WTC11 (cell line): ENCODE measurements at regions not wholly inside any gene's neighbourhood (a gene's known extent, or its start where the extent isn't known, plus 50 kb on each side); places are given as distances from the start of the nearest gene placed in this dataset.

Source experiments
- ATAC-seq: fragments of 200-7000 bp; cut with Tn5 transposase; 2 replicates; pipeline ENCODE4 v1.10.0; 2021; ENCODE audit warnings: mild to moderate bottlenecking, moderate library complexity
- CTCF ChIA-PET: fragments of 300-600 bp; sonication (Branson Sonifier 250); formaldehyde crosslinking; loops from one replicate; lab custom pipeline; 2021; ENCODE audit warnings: antibody characterized with exemption; lab: Charles Lee
- POLR2A ChIA-PET: fragments of 350-600 bp; sonication (Branson Sonifier 250); formaldehyde crosslinking; loops from one replicate; lab custom pipeline; 2021; ENCODE audit warnings: antibody characterized with exemption; lab: Charles Lee
- DNase-seq: peaks from one replicate; pipeline ENCODE4 v3.0.0; 2021; ENCODE audit warnings: low spot score
- H3K27ac Mint-ChIP-seq: 2 replicates; pipeline ENCODE4 v1.8.0; 2021; ENCODE audit warnings: mixed read lengths
- H3K27me3 Mint-ChIP-seq: 2 replicates; pipeline ENCODE4 v1.8.0; 2021; ENCODE audit warnings: low read depth, mild to moderate bottlenecking, moderate library complexity, mixed read lengths
- H3K36me3 Mint-ChIP-seq: 2 replicates; pipeline ENCODE4 v1.8.0; 2021; ENCODE audit warnings: mixed read lengths
- H3K4me1 Mint-ChIP-seq: 2 replicates; pipeline ENCODE4 v1.8.0; 2022; ENCODE audit warnings: mixed read lengths
- H3K4me3 Mint-ChIP-seq: 2 replicates; pipeline ENCODE4 v1.8.0; 2021; ENCODE audit warnings: mild to moderate bottlenecking, moderate library complexity, mixed read lengths
- H3K9me3 Mint-ChIP-seq: 2 replicates; pipeline ENCODE4 v1.8.0; 2021; ENCODE audit warnings: mixed read lengths
- ATF1 ChIP-seq: sonication (generic); formaldehyde crosslinking; IDR thresholded peaks from 2 replicates; pipeline ENCODE4 v1.8.1; 2023; ENCODE audit warnings: mild to moderate bottlenecking, moderate library complexity, missing genetic modification reagents
- ESRRA ChIP-seq: sonication (generic); formaldehyde crosslinking; IDR thresholded peaks from 2 replicates; pipeline ENCODE4 v1.8.1; 2022; ENCODE audit warnings: mild to moderate bottlenecking, missing genetic modification reagents, borderline replicate concordance
- FOXK1 ChIP-seq: sonication (generic); formaldehyde crosslinking; IDR thresholded peaks from 2 replicates; pipeline ENCODE4 v1.8.0; 2022; ENCODE audit warnings: mild to moderate bottlenecking, moderate library complexity, missing genetic modification reagents
- FOXP1 ChIP-seq: sonication (generic); formaldehyde crosslinking; IDR thresholded peaks from 2 replicates; pipeline ENCODE4 v1.8.0; 2022; ENCODE audit warnings: missing genetic modification reagents, mild to moderate bottlenecking, moderate library complexity, borderline replicate concordance
- HMGA2 ChIP-seq: fragments of 250-450 bp; sonication (Bioruptor Pico); IDR thresholded peaks from 2 replicates; pipeline ENCODE4 v1.4.0; 2021; ENCODE audit warnings: mild to moderate bottlenecking, moderate library complexity
- IRF2 ChIP-seq: sonication (generic); formaldehyde crosslinking; IDR thresholded peaks from 2 replicates; pipeline ENCODE4 v1.8.0; 2022; ENCODE audit warnings: low read depth, missing genetic modification reagents, borderline replicate concordance
- MXD4 ChIP-seq: fragments of 250-450 bp; sonication (Bioruptor Pico); IDR thresholded peaks from 2 replicates; pipeline ENCODE4 v1.8.0; 2021; ENCODE audit warnings: mild to moderate bottlenecking, moderate library complexity, borderline replicate concordance
- MYBL2 ChIP-seq: sonication (generic); formaldehyde crosslinking; IDR thresholded peaks from 2 replicates; pipeline ENCODE4 v1.8.1; 2023; ENCODE audit warnings: mild to moderate bottlenecking, moderate library complexity, missing genetic modification reagents
- NFATC4 ChIP-seq: fragments of 250-450 bp; sonication (Bioruptor Pico); IDR thresholded peaks from 2 replicates; pipeline ENCODE4 v1.9.0; 2021; ENCODE audit warnings: mild to moderate bottlenecking
- NFYB ChIP-seq: sonication (generic); formaldehyde crosslinking; conservative IDR thresholded peaks from 2 replicates; pipeline ENCODE4 v1.8.0; 2022; ENCODE audit warnings: low read depth, missing genetic modification reagents
- NR2C2 ChIP-seq: sonication (generic); formaldehyde crosslinking; IDR thresholded peaks from 2 replicates; pipeline ENCODE4 v1.8.0; 2022; ENCODE audit warnings: mild to moderate bottlenecking, missing genetic modification reagents
- OVOL2 ChIP-seq: fragments of 250-450 bp; sonication (Bioruptor Pico); IDR thresholded peaks from 2 replicates; pipeline ENCODE4 v1.9.0; 2021; ENCODE audit warnings: mild to moderate bottlenecking, borderline replicate concordance
- TEAD4 ChIP-seq: sonication (generic); formaldehyde crosslinking; IDR thresholded peaks from 2 replicates; pipeline ENCODE4 v1.8.0; 2022; ENCODE audit warnings: mild to moderate bottlenecking, missing genetic modification reagents
- ZNF263 ChIP-seq: sonication (generic); formaldehyde crosslinking; IDR thresholded peaks from 2 replicates; pipeline ENCODE4 v1.8.1; 2022; ENCODE audit warnings: low read depth, mild to moderate bottlenecking, moderate library complexity, missing genetic modification reagents
- TF ChIP-seq, protein P1 (sequence below): sonication (generic); formaldehyde crosslinking; IDR thresholded peaks from 2 replicates; pipeline ENCODE4 v1.8.0; 2022; ENCODE audit warnings: mild to moderate bottlenecking, missing genetic modification reagents
- TF ChIP-seq, protein P2 (sequence below): sonication (generic); formaldehyde crosslinking; IDR thresholded peaks from 2 replicates; pipeline ENCODE4 v1.8.1; 2022; ENCODE audit warnings: low read depth, mild to moderate bottlenecking, moderate library complexity, missing genetic modification reagents, borderline replicate concordance
- TF ChIP-seq, protein P3 (sequence below): sonication (generic); formaldehyde crosslinking; IDR thresholded peaks from 2 replicates; pipeline ENCODE4 v1.8.1; 2023; ENCODE audit warnings: mild to moderate bottlenecking, missing genetic modification reagents, moderate library complexity
- TF ChIP-seq, protein P4 (sequence below): sonication (generic); formaldehyde crosslinking; IDR thresholded peaks from 2 replicates; pipeline ENCODE4 v1.8.0; 2023; ENCODE audit warnings: missing genetic modification reagents, mild to moderate bottlenecking, borderline replicate concordance
- TF ChIP-seq, protein P5 (sequence below): fragments of 250-450 bp; sonication (Bioruptor Pico); IDR thresholded peaks from 2 replicates; pipeline ENCODE4 v1.9.0; 2021; ENCODE audit warnings: moderate library complexity, mild to moderate bottlenecking, inconsistent platforms, borderline replicate concordance
- TF ChIP-seq, protein P6 (sequence below): fragments of 250-450 bp; sonication (Bioruptor Pico); IDR thresholded peaks from 2 replicates; pipeline ENCODE4 v1.9.0; 2021; ENCODE audit warnings: mild to moderate bottlenecking
- TF ChIP-seq, protein P7 (sequence below): fragments of 250-450 bp; sonication (Bioruptor Pico); IDR thresholded peaks from 2 replicates; pipeline ENCODE4 v1.8.0; 2021; ENCODE audit warnings: mild to moderate bottlenecking

DNA sequence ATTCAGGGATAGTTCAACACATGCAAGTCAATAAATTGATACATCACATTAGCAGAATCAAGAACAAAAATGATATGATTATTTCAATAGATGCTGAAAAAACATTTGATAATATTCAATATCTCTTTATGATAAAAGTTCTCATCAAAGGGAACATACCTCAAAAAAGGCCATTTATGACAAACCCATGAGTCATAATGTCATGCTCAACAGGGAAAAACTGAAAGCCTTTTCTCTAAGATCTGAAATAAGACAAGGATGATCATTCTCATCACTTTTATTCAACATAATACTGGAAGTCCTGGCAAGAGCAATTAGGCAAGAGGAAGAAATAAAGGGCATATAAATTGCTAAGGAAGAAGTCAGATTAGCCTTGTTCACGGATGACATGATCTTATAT, 54.1 kb upstream of the TMEM158 start (continued):
- TF ChIP-seq, protein P1, sequence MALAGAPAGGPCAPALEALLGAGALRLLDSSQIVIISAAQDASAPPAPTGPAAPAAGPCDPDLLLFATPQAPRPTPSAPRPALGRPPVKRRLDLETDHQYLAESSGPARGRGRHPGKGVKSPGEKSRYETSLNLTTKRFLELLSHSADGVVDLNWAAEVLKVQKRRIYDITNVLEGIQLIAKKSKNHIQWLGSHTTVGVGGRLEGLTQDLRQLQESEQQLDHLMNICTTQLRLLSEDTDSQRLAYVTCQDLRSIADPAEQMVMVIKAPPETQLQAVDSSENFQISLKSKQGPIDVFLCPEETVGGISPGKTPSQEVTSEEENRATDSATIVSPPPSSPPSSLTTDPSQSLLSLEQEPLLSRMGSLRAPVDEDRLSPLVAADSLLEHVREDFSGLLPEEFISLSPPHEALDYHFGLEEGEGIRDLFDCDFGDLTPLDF (CRISPR knock-in tag), result no peak

DNA sequence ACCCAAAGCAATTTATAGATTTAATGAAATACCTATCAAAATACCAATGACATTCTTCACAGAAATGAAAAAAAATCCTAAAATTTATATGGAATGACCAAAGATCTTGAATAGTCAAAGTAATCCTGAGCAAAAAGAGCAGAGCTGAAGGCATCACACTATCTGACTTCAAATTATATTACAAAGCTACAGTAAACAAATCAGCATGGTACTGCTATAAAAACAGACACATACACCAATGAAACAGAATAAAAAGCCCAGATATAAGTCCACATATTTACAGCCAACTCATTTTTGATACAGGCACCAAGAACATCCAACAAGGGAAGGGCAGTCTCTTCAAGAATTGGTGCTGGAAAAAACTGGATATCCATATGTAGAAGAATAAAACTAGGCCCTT, 54.9 kb upstream of the TMEM158 start:
- peaks cover 22% of the 10 kb centered on the region for H3K36me3 Mint-ChIP-seq
- H3K4me1 Mint-ChIP-seq, result no peaks in the 10 kb centered on the region; the same call in 1 of the 2 replicates
- no peak overlapping the region for H3K27ac Mint-ChIP-seq
- no peak for TF ChIP-seq OVOL2 (CRISPR knock-in tag)
- TF ChIP-seq ATF1 (CRISPR knock-in tag), result no peak
- TF ChIP-seq TEAD4 (CRISPR knock-in tag), result no peak
- TF ChIP-seq MXD4 (CRISPR knock-in tag), result no peak
- TF ChIP-seq, protein P2, sequence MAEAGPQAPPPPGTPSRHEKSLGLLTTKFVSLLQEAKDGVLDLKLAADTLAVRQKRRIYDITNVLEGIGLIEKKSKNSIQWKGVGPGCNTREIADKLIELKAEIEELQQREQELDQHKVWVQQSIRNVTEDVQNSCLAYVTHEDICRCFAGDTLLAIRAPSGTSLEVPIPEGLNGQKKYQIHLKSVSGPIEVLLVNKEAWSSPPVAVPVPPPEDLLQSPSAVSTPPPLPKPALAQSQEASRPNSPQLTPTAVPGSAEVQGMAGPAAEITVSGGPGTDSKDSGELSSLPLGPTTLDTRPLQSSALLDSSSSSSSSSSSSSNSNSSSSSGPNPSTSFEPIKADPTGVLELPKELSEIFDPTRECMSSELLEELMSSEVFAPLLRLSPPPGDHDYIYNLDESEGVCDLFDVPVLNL (CRISPR knock-in tag), result no peak
- TF ChIP-seq, protein P3, sequence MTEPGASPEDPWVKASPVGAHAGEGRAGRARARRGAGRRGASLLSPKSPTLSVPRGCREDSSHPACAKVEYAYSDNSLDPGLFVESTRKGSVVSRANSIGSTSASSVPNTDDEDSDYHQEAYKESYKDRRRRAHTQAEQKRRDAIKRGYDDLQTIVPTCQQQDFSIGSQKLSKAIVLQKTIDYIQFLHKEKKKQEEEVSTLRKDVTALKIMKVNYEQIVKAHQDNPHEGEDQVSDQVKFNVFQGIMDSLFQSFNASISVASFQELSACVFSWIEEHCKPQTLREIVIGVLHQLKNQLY, result no peak
- TF ChIP-seq NFYB (CRISPR knock-in tag), result no peak
- no peak for TF ChIP-seq HMGA2
- TF ChIP-seq, protein P4, sequence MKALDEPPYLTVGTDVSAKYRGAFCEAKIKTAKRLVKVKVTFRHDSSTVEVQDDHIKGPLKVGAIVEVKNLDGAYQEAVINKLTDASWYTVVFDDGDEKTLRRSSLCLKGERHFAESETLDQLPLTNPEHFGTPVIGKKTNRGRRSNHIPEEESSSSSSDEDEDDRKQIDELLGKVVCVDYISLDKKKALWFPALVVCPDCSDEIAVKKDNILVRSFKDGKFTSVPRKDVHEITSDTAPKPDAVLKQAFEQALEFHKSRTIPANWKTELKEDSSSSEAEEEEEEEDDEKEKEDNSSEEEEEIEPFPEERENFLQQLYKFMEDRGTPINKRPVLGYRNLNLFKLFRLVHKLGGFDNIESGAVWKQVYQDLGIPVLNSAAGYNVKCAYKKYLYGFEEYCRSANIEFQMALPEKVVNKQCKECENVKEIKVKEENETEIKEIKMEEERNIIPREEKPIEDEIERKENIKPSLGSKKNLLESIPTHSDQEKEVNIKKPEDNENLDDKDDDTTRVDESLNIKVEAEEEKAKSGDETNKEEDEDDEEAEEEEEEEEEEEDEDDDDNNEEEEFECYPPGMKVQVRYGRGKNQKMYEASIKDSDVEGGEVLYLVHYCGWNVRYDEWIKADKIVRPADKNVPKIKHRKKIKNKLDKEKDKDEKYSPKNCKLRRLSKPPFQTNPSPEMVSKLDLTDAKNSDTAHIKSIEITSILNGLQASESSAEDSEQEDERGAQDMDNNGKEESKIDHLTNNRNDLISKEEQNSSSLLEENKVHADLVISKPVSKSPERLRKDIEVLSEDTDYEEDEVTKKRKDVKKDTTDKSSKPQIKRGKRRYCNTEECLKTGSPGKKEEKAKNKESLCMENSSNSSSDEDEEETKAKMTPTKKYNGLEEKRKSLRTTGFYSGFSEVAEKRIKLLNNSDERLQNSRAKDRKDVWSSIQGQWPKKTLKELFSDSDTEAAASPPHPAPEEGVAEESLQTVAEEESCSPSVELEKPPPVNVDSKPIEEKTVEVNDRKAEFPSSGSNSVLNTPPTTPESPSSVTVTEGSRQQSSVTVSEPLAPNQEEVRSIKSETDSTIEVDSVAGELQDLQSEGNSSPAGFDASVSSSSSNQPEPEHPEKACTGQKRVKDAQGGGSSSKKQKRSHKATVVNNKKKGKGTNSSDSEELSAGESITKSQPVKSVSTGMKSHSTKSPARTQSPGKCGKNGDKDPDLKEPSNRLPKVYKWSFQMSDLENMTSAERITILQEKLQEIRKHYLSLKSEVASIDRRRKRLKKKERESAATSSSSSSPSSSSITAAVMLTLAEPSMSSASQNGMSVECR (CRISPR knock-in tag), result no peak
- no peak for TF ChIP-seq ZNF263 (CRISPR knock-in tag)
- TF ChIP-seq NFATC4 (CRISPR knock-in tag), result no peak
- TF ChIP-seq, protein P5, sequence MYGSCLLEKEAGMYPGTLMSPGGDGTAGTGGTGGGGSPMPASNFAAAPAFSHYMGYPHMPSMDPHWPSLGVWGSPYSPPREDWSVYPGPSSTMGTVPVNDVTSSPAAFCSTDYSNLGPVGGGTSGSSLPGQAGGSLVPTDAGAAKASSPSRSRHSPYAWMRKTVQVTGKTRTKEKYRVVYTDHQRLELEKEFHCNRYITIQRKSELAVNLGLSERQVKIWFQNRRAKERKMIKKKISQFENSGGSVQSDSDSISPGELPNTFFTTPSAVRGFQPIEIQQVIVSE (CRISPR knock-in tag), result no peak
- no peak for TF ChIP-seq MYBL2
- TF ChIP-seq FOXK1 (CRISPR knock-in tag), result no peak
- no peak for TF ChIP-seq IRF2 (CRISPR knock-in tag)
- POLR2A ChIA-PET, result no interaction called here
- H3K4me3 Mint-ChIP-seq, result no peak overlapping the region
- peaks cover 55% of the 10 kb centered on the region for H3K9me3 Mint-ChIP-seq
- peaks cover 7% of the 10 kb centered on the region for H3K27me3 Mint-ChIP-seq
- CTCF ChIA-PET, result interaction anchor here (0.7 kb wide), 1 partner anchor 95 kb away, joined by 3 read pairs; no protein-coding TSS in a partner anchor
- DNase-seq, result no peak
- no peak for ATAC-seq

DNA sequence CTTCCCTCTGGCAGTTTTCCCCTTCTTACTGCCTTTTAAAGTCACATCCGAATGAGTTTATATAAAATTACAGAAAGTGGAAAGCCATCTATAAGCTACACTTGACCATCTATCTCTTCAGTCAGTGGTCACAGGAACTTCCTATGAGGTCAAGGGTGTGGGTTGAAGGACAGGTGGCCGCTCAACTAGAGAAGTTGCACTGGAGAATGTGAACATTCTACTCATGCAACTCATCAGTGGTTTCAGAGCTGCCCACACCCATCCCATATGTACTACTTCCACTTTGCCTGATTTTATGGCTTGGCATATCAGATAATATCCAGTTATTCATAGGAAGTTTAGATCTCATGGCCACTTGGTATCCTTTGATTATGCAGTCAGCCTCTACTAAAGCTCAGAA, 57.4 kb upstream of the TMEM158 start:
- CTCF ChIA-PET, result no interaction called here
- H3K27ac Mint-ChIP-seq, result no peak overlapping the region
- peaks cover 16% of the 10 kb centered on the region for H3K36me3 Mint-ChIP-seq
- no peak overlapping the region for H3K4me3 Mint-ChIP-seq
- peaks cover 53% of the 10 kb centered on the region for H3K9me3 Mint-ChIP-seq
- DNase-seq (no peak), ATAC-seq (no peak)
- no peaks in the 10 kb centered on the region for H3K4me1 Mint-ChIP-seq
- peaks cover 17% of the 10 kb centered on the region for H3K27me3 Mint-ChIP-seq
- POLR2A ChIA-PET, result no interaction called here
- TF ChIP-seq NR2C2 (CRISPR knock-in tag) (no peak), FOXP1 (no peak), ESRRA (CRISPR knock-in tag) (no peak), ZNF263 (CRISPR knock-in tag) (no peak)
- TF ChIP-seq, protein P6, sequence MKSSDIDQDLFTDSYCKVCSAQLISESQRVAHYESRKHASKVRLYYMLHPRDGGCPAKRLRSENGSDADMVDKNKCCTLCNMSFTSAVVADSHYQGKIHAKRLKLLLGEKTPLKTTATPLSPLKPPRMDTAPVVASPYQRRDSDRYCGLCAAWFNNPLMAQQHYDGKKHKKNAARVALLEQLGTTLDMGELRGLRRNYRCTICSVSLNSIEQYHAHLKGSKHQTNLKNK (CRISPR knock-in tag), result no peak
- TF ChIP-seq, protein P7, sequence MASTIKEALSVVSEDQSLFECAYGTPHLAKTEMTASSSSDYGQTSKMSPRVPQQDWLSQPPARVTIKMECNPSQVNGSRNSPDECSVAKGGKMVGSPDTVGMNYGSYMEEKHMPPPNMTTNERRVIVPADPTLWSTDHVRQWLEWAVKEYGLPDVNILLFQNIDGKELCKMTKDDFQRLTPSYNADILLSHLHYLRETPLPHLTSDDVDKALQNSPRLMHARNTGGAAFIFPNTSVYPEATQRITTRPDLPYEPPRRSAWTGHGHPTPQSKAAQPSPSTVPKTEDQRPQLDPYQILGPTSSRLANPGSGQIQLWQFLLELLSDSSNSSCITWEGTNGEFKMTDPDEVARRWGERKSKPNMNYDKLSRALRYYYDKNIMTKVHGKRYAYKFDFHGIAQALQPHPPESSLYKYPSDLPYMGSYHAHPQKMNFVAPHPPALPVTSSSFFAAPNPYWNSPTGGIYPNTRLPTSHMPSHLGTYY (CRISPR knock-in tag), result no peak
